Testis (tissue), 2 donors: ENCODE measurements at regions not wholly inside any gene's neighbourhood (a gene's known extent, or its start where the extent isn't known, plus 50 kb on each side); places are given as distances from the start of the nearest gene placed in this dataset.
"Not testable (repeated sequence)": the region's sequence is repeated elsewhere in the genome, so short reads cannot be mapped to it uniquely, and the experiment has no call there.

Experiments used
- DNase-seq: peaks from one replicate; pipeline ENCODE4 v3.0.0-alpha.2; 2019
- H3K27ac ChIP-seq, 2 donors: fragments of 200-600 bp; sonication (generic); one replicate each; pipeline ENCODE4 v1.5.1; 2019
- H3K27me3 ChIP-seq: fragments of 200-600 bp; sonication (generic); one replicate; pipeline ENCODE4 v1.5.1; 2019
- H3K36me3 ChIP-seq: fragments of 200-600 bp; sonication (generic); one replicate; pipeline ENCODE4 v1.5.1; 2017; ENCODE audit warnings: low read depth; ENCODE audit errors: missing control alignments
- H3K4me1 ChIP-seq: fragments of 200-600 bp; sonication (generic); one replicate; pipeline ENCODE4 v1.5.1; 2019
- H3K4me3 ChIP-seq, 2 donors: fragments of 200-600 bp; sonication (generic); one replicate each; pipeline ENCODE4 v1.5.1; 2017 to 2019
- H3K9me3 ChIP-seq: fragments of 200-600 bp; sonication (generic); one replicate; pipeline ENCODE4 v1.5.1; 2017
- POLR2A ChIP-seq: fragments of 450-650 bp; IDR thresholded peaks from one replicate; pipeline ENCODE4 v1.6.1; 2017; ENCODE audit warnings: antibody characterized with exemption, mild to moderate bottlenecking, moderate library complexity
- WGBS, 2 donors: methylation state at CpG; one replicate each; pipeline ENCODE4 v1.1.5; 2018; 5-methylcytosine and 5-hydroxymethylcytosine counted together
- intact Hi-C: fragments of 100-400 bp; cut with DNase I; formaldehyde crosslinking; loops from one replicate; pipeline ENCODE4 v1.15.1; 2023; ENCODE audit warnings: low total_unique reads
- TF ChIP-seq, protein P1 (sequence below), 3 experiments: fragments of 450-650 bp in 2 of 3; fragments of 200-600 bp in 1 of 3; sonication (generic) in 1 of 3; IDR thresholded peaks; one replicate each; pipeline ENCODE4 v1.5.1; 2016 to 2019; ENCODE audit warnings: antibody characterized with exemption in 3 of 3, mild to moderate bottlenecking in 2 of 3, moderate library complexity in 1 of 3

GRCh38 chr7:39791911-39792310 lies 158.1 kb upstream of the CDK13 start:
- H3K27me3 ChIP-seq, H3K27ac ChIP-seq, H3K4me3 ChIP-seq, H3K4me1 ChIP-seq, H3K9me3 ChIP-seq, intact Hi-C loops, H3K36me3 ChIP-seq: not testable (repeated sequence)
- 66 to 78% methylated on average over 7 to 15 of the region's 16 CpGs for WGBS, 2 donors
- DNase-seq, result peak; percentile 29

GRCh38 chr7:39793026-39793425 lies 157.0 kb upstream of the CDK13 start:
- H3K27ac ChIP-seq, H3K27me3 ChIP-seq, H3K9me3 ChIP-seq, DNase-seq, intact Hi-C loops, H3K36me3 ChIP-seq, H3K4me3 ChIP-seq, H3K4me1 ChIP-seq: not testable (repeated sequence)
- WGBS, 2 donors, result 88 to 92% methylated on average over 1 to 22 of the region's 22 CpGs

- DNase-seq, H3K27me3 ChIP-seq, H3K36me3 ChIP-seq, H3K27ac ChIP-seq, intact Hi-C loops, H3K4me3 ChIP-seq, H3K4me1 ChIP-seq, H3K9me3 ChIP-seq: not testable (repeated sequence)
- WGBS, 2 donors, result 90 to 95% methylated on average over 5 to 22 of the region's 23 CpGs
Observed at GRCh38 chr7:39793851-39794250, 156.2 kb upstream of the CDK13 start.

DNA sequence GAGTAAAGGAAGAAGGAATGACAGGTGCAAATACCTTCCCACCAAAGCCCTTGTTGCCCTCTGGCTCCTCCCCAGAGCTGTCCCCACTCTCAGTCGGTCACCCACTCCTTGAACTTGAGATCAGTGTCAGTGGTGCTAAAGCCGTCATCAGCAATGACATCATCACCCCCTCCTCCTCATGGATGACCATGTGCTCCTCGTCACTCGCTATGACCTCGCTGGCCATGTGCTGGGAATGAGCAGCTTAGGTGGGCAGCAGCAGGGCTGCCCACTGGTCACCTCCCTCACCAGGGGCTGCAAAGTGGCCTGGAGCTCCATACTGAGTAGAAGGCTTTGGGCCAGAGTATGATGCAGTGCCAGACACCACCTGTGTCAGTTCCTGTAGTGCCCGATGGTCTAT lies 153.1 kb upstream of the CDK13 start:
- H3K27ac ChIP-seq, H3K36me3 ChIP-seq, H3K4me3 ChIP-seq, DNase-seq, H3K9me3 ChIP-seq, H3K27me3 ChIP-seq, intact Hi-C loops, H3K4me1 ChIP-seq: not testable (repeated sequence)
- 90% methylated on average over 3 of the region's 6 CpGs; no CpG with 5 or more reads in 1 of the 2 donors for WGBS, 2 donors

GRCh38 chr7:39798077-39798476 lies 152.0 kb upstream of the CDK13 start:
- DNase-seq, H3K36me3 ChIP-seq, intact Hi-C loops, H3K27me3 ChIP-seq, H3K4me1 ChIP-seq, H3K27ac ChIP-seq, H3K9me3 ChIP-seq, H3K4me3 ChIP-seq: not testable (repeated sequence)
- WGBS, 2 donors, result 100% methylated on average over 1 to 7 of the region's 10 CpGs

DNA sequence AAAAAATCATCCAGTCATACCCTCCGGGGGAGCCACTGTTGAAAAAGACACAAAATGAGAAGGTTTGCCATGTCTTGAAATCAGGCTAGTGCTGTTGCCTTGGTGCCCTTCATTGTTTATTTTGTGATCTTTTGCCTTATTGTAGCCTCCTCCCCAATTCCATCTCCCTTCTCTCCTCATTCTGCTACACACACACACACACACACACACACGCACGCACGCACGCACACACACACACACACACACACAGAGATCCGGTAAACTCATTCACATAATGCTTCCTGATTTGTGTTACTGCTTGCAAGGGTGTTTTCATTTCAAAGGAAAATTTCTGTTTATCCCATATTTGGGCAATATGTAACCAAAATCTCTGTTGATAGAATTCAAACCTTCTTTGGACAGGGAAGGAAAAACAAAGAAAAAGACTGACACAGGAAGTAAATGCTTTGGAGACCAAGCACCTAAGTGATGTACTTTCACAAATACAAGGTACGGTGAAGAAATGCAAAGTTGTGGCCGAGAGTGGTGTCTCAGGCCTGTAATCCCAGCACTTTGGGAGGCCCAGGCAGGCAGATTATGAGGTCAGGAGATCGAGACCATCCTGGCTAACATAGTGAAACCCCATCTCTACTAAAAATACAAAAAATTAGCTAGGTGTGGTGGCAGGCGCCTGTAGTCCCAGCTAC lies 141.1 kb upstream of the CDK13 start:
- TF ChIP-seq, protein P1, sequence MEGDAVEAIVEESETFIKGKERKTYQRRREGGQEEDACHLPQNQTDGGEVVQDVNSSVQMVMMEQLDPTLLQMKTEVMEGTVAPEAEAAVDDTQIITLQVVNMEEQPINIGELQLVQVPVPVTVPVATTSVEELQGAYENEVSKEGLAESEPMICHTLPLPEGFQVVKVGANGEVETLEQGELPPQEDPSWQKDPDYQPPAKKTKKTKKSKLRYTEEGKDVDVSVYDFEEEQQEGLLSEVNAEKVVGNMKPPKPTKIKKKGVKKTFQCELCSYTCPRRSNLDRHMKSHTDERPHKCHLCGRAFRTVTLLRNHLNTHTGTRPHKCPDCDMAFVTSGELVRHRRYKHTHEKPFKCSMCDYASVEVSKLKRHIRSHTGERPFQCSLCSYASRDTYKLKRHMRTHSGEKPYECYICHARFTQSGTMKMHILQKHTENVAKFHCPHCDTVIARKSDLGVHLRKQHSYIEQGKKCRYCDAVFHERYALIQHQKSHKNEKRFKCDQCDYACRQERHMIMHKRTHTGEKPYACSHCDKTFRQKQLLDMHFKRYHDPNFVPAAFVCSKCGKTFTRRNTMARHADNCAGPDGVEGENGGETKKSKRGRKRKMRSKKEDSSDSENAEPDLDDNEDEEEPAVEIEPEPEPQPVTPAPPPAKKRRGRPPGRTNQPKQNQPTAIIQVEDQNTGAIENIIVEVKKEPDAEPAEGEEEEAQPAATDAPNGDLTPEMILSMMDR (IDR thresholded peaks at IDR 0.05), result no peak
- no peak for TF ChIP-seq POLR2A
- Histone ChIP-seq H3K9me3 (no peaks in the 10 kb centered on the region), H3K36me3 (no peaks in the 10 kb centered on the region), H3K27ac (no peak overlapping the region), H3K4me3 (no peak overlapping the region), H3K4me1 (no peaks in the 10 kb centered on the region), H3K27me3 (no peaks in the 10 kb centered on the region)
- DNase-seq, result no peak
- intact Hi-C loops, result no loop called here
- WGBS, 2 donors, result 47 to 79% methylated on average over 10 of the region's 10 CpGs

GRCh38 chr7:39810204-39810642 lies 139.8 kb upstream of the CDK13 start:
- WGBS, 2 donors, result 70 to 76% methylated on average over 9 of the region's 9 CpGs
- H3K36me3 ChIP-seq, result no peaks in the 10 kb centered on the region
- no peak for DNase-seq
- intact Hi-C loops, result no loop called here
- H3K27ac ChIP-seq, result no peak overlapping the region
- H3K9me3 ChIP-seq, result no peaks in the 10 kb centered on the region
- no peaks in the 10 kb centered on the region for H3K4me1 ChIP-seq
- no peaks in the 10 kb centered on the region for H3K27me3 ChIP-seq
- H3K4me3 ChIP-seq, result no peak overlapping the region
- no peak for TF ChIP-seq POLR2A
- TF ChIP-seq, protein P1 (IDR thresholded peaks at IDR 0.05), result no peak
